IPS DF 19.7 (cell line): ENCODE measurements at regions not wholly inside any gene's neighbourhood (a gene's known extent, or its start where the extent isn't known, plus 50 kb on each side); places are given as distances from the start of the nearest gene placed in this dataset.
"Not testable (repeated sequence)": the region's sequence is repeated elsewhere in the genome, so short reads cannot be mapped to it uniquely, and the experiment has no call there.

ENCODE experiments used
- DNase-seq: peaks from one replicate; pipeline ENCODE4 v3.0.0-alpha.2; 2013; ENCODE audit warnings: low read depth, low spot score

DNA sequence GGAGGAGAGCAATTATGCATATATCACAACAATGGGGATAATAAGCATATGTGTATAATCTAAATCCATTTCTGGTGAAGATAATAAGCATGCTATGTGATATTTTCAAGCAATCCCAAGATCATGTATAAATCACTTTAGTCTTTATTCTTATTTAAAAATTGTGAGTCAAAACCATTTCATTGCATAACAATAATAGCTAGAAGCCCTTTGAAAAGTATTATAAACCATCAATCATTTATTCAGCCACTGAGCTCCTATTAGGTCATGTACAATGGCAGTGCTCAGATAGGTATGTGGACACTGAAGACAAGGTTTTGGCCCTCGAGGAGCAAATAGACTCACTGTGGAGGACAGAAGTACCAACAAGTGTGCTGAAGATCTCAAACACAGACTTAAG, 113.1 kb downstream of the CDCA7 start:
- no peak for DNase-seq

DNA sequence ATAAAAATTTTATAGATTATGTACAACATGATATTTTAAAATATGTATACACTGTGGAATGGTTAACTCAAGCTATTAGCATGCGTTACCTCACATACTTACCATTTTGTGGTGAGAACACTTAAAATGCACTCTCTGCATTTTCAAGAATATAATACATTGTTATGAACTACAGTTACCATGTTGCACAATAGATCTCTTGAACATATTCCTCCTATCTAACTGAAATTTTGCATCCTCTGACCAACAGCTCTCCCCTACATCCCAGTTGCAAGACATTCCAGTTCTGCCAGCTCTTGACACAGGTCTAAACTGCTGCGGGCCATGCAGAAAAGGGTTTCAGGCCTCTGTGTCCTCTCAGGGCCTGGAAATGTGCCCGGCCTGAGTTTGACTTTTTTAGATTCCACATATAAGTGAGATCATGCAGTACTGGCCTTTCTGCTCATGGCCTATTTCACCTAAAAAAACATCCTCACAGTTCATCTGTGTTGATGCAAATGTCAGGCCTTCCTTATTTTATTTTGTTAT, 113.7 kb downstream of the CDCA7 start:
- DNase-seq = no peak

DNA sequence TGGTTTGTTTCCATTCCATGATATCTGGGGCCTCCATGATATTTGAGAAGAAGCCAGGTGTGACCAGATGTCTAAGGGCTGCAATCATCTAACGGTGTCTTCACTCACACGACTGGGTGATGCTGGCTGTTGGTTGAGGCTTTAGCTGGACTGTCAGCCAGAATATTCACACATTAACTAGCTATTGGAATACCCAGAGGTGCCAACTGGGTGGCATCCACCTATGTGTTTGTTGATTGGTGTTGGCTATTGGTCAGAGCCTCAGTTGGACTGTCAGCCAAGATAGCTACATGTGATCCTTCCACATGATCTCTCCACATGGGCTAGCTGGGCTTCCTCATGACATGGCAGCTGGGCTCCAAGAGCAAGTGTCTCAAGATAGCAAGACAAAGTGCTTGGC, 117.4 kb downstream of the CDCA7 start:
- no peak for DNase-seq

DNA sequence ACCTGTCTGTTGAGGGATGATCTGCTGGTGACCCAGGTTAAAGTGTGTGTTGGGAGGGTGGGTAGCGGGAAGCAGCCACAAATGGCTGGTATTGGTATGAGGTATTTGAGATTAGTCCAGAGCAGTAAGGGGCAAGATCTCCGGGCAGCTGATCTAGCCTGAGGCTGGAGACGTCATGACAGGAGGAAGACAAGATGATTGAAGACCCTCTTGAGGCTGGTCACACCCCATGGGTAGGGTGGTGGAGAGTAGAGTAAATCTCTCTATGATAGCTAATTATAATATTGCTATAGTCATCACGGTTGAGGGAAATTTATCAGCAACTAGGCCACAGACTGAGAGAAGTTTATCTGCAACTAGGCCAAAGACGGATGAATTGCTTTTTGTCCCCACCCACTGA, 128.5 kb downstream of the CDCA7 start:
- DNase-seq = no peak

DNA sequence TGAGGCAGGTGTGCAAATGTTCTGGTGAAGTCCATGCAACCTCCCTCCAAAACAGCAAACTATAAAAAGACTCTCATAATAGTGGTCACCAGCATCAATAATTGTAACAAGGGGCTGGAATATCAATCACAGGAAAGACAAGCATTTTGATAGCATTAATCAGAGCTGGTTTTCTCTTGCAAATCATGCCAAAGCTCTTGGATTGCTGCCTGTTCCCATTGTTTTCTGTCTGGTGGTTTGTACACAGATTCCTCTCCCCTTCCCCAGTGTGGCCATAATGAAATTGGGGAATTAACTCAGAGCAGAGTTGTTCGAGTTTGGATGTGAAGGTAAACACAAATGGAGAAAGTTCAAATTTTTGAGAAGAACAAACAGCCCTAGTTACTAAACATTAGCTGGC, 134.2 kb downstream of the CDCA7 start:
- DNase-seq = no peak

DNA sequence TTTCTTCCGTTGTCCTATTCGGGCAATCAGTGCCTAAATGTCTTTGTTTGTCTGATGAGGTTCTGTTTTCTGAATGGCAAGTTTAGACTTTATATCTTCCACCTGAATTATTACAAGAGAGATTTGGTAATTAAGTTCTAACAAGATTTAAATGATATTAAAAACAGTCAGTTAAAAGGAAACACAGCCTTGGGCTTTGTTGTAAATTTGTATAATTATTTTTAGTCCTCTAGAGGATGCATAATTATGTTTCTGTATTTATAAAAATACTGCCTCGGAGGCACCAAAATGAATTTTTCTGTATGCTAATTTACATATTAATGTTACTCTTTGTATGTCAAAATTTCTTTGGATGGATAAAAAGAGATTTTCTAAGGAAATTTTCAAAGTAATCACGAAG, 136.7 kb downstream of the CDCA7 start:
- no peak for DNase-seq

DNA sequence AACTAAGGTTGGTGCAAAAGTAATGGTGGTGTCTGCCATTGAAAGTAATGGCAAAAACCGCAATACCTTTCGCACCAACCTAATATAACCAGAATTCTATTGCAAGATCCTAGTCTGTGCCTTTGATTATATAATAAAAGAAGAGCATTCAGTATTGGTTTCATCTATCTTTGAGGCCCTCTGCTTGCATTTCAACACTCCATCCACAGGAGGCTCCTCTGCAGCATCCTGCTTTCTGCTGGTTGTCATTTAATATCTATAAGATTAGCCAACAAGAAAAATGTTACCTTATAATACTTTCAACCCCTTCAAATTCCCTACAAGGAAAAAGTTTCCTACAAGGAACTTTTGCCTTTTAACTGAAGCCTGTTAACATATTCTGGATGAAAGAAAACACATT, 139.2 kb downstream of the CDCA7 start:
- no peak for DNase-seq

DNA sequence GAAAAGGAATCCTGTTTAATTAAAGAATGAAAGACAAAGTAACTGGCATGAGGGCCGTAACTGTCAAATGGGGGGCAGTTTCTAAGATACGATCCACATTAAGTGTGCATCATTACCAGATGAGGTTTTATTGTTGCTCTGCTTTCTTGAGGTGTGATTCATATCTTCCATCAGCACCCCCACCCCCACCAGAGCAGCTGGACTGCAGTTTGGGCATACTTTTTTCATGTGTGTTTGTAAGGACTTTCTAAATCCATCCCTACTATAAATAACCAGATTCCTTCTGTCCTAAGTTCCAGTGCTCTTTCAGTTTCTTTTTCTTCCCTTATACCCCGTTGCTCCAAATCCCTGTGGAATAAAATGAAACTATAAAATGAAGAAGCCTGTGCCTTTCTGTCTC, 142.1 kb downstream of the CDCA7 start:
- no peak for DNase-seq

DNA sequence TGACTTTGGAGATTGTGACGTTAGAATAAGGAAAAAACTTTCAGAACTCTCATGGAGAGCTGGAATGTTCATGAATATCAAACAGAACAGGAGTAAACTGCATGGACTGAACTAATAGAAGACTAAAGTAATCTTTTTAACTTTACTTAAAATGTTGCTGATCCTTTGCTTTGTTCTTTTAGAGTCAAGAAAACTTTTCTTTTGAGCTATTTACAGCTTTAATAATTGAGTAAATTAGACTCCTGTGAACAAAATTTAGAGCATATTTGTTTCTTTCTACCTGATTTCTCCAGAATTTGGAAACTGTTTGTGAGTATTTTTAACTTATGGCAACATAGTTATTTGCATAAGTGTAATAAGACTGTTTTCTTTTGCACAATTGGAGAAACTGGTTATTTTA, 146.3 kb downstream of the CDCA7 start:
- no peak for DNase-seq

DNA sequence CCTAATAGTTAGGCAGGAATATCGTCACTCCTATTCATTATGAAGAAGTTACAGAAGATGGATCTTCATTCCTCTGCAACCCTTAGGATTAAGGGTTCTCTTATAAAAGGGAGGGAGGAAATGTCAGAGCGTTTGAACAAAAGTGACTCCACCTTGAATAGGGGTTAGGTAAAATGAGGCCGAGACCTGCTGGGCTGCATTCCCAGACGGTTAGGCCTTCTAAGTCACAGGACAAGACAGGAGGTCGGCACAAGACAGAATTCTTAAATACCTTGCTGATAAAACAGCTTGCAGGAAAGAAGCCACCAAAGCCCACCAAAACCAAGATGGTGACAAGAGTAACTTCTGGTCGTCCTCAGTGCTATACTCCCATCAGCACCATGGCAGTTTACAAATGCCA, 147.6 kb downstream of the CDCA7 start:
- no peak for DNase-seq

DNA sequence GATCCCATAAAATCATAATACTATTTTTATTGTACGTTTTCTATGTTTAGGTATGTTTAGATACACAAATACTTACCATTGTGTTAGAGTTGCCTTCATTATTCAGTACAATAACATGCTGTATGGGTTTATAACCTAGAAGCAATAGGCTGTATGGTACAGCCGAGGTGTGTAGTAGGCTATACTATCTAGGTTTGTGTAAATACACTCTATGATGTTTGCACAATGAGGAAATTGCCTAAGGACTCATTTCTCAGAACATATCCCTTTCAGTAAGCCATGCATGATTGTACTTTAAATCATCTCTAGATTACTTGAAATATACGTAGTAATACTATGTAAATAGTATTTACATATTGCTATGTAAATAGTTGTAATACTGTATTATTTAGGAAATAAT, 156.7 kb downstream of the CDCA7 start:
- DNase-seq = no peak

DNA sequence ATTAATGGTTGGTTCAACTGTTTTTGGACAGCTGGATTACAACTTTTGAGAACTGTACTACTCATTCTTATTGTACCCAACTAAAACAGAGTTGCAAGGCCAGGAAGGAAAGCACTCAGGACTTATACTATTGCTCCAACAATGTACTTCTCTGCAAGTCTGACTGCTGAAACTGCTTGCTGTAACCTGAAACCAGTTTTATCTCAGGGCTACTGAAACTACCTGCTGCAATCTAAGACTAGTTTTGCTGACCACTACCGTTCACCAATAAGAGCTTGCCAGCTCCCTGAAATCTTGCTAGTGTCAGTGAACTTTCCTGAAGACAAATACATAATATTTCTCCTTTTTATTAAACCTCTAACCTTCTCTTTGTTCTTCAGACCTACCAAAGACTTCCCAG, 157.3 kb downstream of the CDCA7 start:
- DNase-seq = peak; percentile 40

DNA sequence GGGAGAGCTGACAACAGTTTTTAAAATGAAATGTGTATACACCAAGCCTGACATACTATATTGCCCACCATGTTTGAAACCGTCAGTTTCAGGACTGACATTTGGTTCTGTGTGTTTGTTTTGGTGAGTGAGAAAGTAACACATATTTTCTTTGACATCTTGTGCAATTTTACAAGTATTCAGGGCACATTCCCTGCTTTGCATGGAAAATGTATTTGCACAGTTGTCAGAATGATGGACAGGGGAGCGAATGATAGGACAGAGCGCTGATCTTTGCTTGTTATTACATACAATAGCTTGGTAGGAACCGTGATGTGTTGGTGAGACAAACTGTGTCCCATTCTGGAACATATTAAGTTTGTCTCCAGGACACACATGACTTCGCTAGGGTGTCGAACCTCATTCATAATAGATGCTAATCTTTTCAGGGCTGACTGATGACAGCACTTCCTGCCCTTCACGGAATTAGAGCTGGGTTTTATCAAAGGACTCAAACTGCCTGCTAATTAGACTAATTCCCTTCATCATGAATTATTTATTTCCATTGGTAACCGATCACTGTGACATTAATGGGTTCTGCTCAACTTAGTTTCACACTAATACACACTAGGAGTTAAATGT, 158.5 kb downstream of the CDCA7 start:
- no peak for DNase-seq

DNA sequence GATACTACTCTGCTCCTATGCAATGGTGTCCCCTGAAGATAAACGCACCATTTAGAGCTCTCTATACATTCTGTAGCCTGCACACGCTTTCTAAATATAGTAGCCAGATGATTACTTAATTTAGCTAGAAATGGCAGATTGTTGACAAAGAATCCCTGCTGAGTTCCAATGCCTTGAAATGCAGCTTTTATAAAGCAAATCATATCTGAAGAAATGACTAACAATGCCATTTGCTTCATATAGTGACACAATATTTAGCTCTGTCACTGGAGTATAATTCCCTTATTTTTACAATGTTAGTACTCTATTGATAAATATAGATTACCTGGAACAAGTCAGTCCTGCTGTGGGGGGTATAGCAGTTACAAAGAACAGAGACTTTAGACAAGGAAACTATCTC, 166.2 kb downstream of the CDCA7 start:
- no peak for DNase-seq

DNA sequence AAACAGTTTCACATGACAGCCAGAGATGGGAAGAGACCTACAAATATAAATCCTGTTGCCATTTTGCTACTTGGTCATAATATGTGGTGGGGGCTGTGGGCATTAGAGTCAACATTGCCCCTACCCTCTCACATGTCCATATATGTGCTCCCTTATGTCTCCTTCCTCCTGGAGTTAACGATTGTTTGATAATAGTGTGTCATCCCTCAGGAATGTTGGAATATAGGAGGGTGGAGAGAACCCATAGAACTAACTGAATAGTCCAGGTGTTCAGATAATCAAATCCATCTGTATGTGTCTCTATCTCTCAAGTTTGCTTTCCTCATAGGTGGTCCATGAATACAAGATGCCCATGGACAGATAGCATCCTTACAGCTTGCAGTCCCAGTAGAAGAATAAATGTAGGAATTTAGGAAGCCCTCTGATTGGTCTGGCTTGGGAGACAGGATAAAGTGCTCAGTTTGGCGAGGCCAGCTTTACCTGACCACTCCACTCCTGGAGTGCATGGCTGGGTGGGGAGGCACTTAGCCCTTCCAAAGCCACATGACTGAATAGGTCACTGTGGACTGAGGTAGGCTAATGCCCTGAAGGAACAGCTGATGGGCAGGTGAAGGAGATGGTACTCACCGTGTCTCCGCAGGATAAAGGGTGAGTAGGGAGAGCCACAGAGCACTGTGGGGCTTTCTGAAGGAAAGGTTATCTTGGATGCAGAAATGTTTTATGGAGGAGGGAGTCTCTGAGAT, 166.9 kb downstream of the CDCA7 start:
- DNase-seq = no peak

DNA sequence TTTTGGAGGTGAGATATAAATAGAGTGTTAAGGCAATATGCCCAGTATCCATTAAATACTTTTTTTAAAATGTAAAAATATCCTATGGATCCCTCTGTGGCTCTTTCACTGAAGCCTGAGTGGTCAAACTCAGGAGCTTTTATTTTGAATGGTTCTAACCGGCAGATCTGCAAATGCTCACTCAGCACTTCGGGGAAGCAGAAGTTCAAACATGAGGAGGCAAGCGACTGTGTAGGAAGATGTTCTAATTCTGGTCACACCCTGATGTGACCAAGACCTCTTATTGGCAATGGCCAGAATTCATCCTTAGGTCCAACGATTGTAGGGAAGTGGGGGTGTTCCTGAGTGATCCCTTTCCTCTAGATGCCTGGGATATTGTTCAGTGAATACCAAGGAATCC, 168.8 kb downstream of the CDCA7 start:
- DNase-seq = no peak

DNA sequence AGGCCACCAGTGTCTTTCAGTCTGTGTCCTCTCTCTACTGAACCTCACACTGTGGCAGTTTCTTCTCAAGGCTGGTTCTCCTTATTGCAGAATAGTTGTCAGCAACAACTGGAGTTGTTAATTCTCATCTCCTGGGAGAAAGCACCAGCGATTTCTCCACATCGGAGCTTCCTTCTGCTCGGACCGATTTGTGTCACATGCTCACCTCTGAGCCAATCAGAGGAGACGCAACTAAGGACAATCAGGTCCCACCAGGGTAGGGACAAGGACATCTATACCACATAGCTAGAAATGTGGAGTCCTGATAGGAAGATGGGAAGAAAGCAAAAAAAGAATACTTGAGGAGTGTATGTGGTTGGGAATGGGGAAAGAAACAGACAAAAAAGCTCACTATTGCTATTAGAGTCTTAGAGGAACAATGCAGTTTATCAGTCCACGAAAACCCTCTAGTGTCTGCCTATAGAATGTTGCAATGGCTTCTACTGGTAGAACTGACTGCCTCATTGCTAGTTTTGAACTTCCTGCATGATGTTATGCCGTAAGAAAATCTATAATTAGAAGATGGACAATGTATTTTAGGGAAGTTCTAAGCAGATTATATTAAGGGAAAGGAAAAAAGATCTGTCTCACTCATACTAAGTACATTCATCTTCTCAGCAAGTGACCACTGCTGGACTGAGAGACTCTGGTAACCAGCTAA, 169.7 kb downstream of the CDCA7 start:
- no peak for DNase-seq

DNA sequence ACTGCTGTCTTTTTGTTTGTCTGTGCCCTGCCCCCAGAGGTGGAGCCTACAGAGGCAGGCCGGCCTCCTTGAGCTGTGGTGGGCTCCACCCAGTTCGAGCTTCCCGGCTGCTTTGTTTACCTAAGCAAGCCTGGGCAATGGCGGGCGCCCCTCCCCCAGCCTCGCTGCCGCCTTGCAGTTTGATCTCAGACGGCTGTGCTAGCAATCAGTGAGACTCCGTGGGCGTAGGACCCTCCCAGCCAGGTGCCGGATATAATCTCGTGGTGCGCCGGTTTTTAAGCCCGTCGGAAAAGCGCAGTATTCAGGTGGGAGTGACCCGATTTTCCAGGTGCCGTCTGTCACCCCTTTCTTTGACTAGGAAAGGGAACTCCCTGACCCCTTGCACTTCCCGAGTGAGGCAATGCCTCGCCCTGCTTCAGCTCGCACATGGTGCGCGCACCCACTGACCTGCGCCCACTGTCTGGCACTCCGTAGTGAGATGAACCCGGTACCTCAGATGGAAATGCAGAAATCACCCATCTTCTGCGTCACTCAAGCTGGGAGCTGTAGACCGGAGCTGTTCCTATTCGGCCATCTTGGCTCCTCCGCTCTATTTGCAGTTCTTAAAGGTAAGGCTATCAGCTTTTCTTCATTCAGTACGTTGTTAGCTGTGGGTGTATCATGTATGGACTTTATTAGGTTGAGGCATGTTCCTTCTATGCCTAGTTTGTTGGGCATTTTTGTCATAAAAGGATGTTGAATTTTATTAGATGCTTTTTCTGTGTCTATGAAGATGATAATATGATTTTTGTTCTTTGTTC, 178.3 kb downstream of the CDCA7 start:
- DNase-seq = not testable (repeated sequence)

DNA sequence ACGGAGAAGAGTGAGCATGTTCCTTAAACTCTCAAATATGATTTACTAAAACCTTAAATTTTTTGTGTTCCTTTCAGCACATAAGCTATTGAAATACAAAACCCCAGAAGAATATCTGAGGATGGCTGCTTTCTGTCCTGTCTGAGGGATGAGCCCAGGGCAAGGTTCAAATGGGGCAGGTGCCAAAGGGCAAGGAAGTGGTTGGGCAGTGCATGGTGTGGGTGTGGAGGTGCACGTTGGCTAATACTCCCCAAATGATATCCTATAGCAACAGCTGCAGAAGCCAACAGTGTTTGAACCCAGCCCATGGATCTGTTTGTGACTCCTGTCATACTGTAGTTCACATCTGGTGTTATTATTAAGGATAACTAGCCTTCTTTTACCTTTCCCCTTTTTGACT, 183.0 kb downstream of the CDCA7 start:
- no peak for DNase-seq

DNA sequence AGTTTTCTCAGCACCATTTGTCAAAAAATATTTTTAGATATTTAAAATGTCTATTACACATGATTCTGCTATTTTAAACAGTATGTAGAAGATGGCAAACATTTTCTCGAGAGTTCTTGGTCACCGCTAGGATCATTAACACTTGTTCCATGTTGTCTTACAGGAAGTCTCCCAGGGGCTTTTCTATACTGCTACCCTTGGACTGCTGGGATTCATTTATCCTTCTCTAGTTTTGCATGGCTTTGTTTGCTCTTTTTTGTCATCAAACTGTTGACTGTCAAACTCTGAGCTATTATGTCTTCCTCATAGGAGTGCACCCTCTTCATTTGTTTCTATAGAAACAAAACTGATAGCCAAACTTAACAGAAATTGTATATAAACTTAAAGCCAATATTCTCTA, 184.9 kb downstream of the CDCA7 start:
- no peak for DNase-seq

DNA sequence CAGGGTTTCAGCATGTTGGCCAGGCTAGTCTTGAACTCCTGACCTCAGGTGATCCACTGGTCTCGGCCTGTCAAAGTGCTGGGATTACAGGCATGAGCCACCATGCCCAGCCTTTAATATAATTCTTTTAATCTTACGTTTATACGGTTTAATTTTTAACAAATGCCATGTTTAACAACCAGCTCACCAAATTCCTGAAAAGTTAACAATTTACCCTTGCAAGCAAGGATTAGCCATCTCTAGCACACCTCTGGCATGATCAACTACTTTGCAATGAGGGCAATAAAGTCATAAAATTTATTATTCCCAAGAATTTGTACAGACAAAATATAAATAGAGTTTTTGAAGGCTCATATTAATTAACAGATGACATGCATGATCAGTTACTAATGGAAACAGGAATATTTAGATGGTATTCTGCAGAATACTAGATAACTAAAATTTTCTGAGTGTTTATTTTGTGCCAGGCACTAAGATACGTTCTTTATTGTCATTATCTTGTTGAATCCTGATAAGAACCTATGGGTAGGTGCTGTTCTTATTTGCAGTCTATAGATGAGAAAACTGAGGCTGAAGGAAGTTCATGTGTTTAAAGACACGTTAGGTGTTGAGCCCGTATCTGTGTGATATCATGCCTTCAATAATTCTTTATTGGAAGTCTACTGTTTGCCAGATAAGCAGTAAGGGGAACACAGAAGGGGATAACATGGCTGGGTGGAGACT, 190.1 kb downstream of the CDCA7 start:
- no peak for DNase-seq
